HG03354 (cell line): ENCODE measurements at regions not wholly inside any gene's neighbourhood (a gene's known extent, or its start where the extent isn't known, plus 50 kb on each side); places are given as distances from the start of the nearest gene placed in this dataset.
"Not testable (repeated sequence)": the region's sequence is repeated elsewhere in the genome, so short reads cannot be mapped to it uniquely, and the experiment has no call there.

Source experiments
- ATAC-seq: cut with Tn5 transposase; IDR thresholded peaks from one replicate; pipeline ENCODE4 v1.9.1; 2021; ENCODE audit warnings: mild to moderate bottlenecking; ENCODE audit not compliant: unreplicated experiment, poor library complexity, severe bottlenecking

- no peak for ATAC-seq
Measured at GRCh38 chr11:121924191-121924590, 191.8 kb downstream of the BLID start.

- ATAC-seq, result no peak
Measured at GRCh38 chr11:121917482-121917881, 198.5 kb downstream of the BLID start.

GRCh38 chr11:121914508-121915059 is 201.4 kb downstream of the BLID start:
- ATAC-seq, result no peak

GRCh38 chr11:121909596-121909995 is 206.4 kb downstream of the BLID start:
- no peak for ATAC-seq

- ATAC-seq, result no peak
Measured at GRCh38 chr11:121907379-121907778, 208.6 kb downstream of the BLID start.

- no peak for ATAC-seq
Measured at GRCh38 chr11:121904148-121904547, 211.9 kb downstream of the BLID start.

GRCh38 chr11:121901886-121902285 is 214.1 kb downstream of the BLID start:
- no peak for ATAC-seq

- ATAC-seq, result not testable (repeated sequence)
Measured at GRCh38 chr11:121901417-121901816, 214.6 kb downstream of the BLID start.

- ATAC-seq, result no peak
Measured at GRCh38 chr11:121899520-121899919, 216.5 kb downstream of the BLID start.

- ATAC-seq, result no peak
Measured at GRCh38 chr11:121898903-121899302, 217.1 kb downstream of the BLID start.

GRCh38 chr11:121895919-121896318 is 220.1 kb downstream of the BLID start:
- ATAC-seq, result no peak

GRCh38 chr11:121894581-121894980 is 221.4 kb downstream of the BLID start:
- no peak for ATAC-seq

- no peak for ATAC-seq
Measured at GRCh38 chr11:121892863-121893262, 223.2 kb downstream of the BLID start.

GRCh38 chr11:121892131-121892681 is 223.8 kb downstream of the BLID start:
- ATAC-seq, result no peak

GRCh38 chr11:121890946-121891515 is 225.0 kb downstream of the BLID start:
- ATAC-seq, result no peak

GRCh38 chr11:121890377-121890776 is 225.6 kb downstream of the BLID start:
- ATAC-seq, result no peak

GRCh38 chr11:121889931-121890330 is 226.1 kb downstream of the BLID start:
- ATAC-seq, result no peak

- no peak for ATAC-seq
Measured at GRCh38 chr11:121889186-121889585, 226.8 kb downstream of the BLID start.

- ATAC-seq, result no peak
Measured at GRCh38 chr11:121887976-121888557, 227.9 kb downstream of the BLID start.

- no peak for ATAC-seq
Measured at GRCh38 chr11:121887569-121887968, 228.4 kb downstream of the BLID start.

GRCh38 chr11:121886996-121887395 is 229.0 kb downstream of the BLID start:
- ATAC-seq, result no peak
